22Rv1 (cell line): ENCODE measurements at regions not wholly inside any gene's neighbourhood (a gene's known extent, or its start where the extent isn't known, plus 50 kb on each side); places are given as distances from the start of the nearest gene placed in this dataset.

Source experiments
- CTCF ChIP-seq: fragments of 450-650 bp; IDR thresholded peaks from 2 replicates; pipeline ENCODE4 v1.5.1; 2017; ENCODE audit warnings: mild to moderate bottlenecking
- ZFX ChIP-seq: fragments of 450-650 bp; IDR thresholded peaks from 2 replicates; pipeline ENCODE4 v1.6.1; 2017; ENCODE audit warnings: antibody characterized with exemption, borderline replicate concordance

GRCh38 chr21:35234725-35235124 is 185.6 kb upstream of the RUNX1 start:
- TF ChIP-seq CTCF (no peak), ZFX (no peak)
